Peyer's patch (tissue), 4 donors: ENCODE measurements at regions not wholly inside any gene's neighbourhood (a gene's known extent, or its start where the extent isn't known, plus 50 kb on each side); places are given as distances from the start of the nearest gene placed in this dataset.

Source experiments
- DNase-seq, 3 donors: peaks; one replicate each; pipeline ENCODE4 v3.0.0-alpha.2; 2017 to 2019
- H3K27ac ChIP-seq, 4 donors: fragments of 200-600 bp; sonication (generic); one replicate each; pipeline ENCODE4 v1.5.1; 2016 to 2019
- H3K27me3 ChIP-seq, 2 donors: fragments of 200-600 bp; sonication (generic); one replicate each; pipeline ENCODE4 v1.5.1; 2019
- H3K36me3 ChIP-seq, 3 donors: fragments of 200-600 bp; sonication (generic); one replicate each; pipeline ENCODE4 v1.5.1; 2016 to 2019
- H3K4me1 ChIP-seq, 4 donors: fragments of 200-600 bp; sonication (generic); one replicate each; pipeline ENCODE4 v1.5.1; 2016 to 2019
- H3K4me3 ChIP-seq, 4 donors: fragments of 200-600 bp; sonication (generic); 1 replicate in 3 of 4; 2 replicates in 1 of 4; pipeline ENCODE4 v1.5.1; 2016 to 2019; ENCODE audit warnings: mild to moderate bottlenecking in 1 of 4
- H3K9me3 ChIP-seq, 4 donors: fragments of 200-600 bp; sonication (generic); one replicate each; pipeline ENCODE4 v1.5.1; 2016 to 2019; ENCODE audit warnings: mild to moderate bottlenecking in 1 of 4
- POLR2A ChIP-seq, 2 donors: fragments of 450-650 bp; IDR thresholded peaks; one replicate each; pipeline ENCODE4 v1.5.1; 2017; ENCODE audit warnings: antibody characterized with exemption in 2 of 2, mild to moderate bottlenecking in 2 of 2, moderate library complexity in 2 of 2
- TF ChIP-seq, protein P1 (sequence below), 6 experiments: fragments of 450-650 bp in 4 of 6; fragments of 200-600 bp in 2 of 6; sonication (generic) in 1 of 6; IDR thresholded peaks; one replicate each; pipeline ENCODE4 v1.5.1; 2017 to 2019; ENCODE audit warnings: antibody characterized with exemption in 6 of 6, mild to moderate bottlenecking in 3 of 6, moderate library complexity in 1 of 6

DNA sequence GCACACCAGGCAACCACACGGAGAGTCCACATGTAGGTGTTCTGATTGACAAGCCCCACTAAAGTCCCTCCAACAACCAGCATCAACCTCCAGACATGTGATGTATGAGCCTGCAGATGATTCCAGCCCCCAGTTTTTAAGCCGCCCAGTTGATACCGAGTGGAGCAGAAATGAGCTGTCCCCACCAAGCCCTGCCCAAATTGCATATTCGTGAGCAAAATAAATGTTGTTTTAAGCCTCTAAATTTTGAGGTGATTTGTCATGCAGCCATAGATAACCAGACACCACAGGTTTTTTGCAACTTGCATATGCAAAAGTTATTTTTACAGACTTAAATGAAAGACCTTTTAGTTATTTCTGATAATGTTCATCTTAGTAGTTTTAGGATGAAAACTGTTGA, 187.7 kb downstream of the PIK3R1 start:
- no peak for DNase-seq
- peaks cover 0 to 10% (median 4%) of the 10 kb centered on the region in 4 donors for H3K4me1 ChIP-seq

DNA sequence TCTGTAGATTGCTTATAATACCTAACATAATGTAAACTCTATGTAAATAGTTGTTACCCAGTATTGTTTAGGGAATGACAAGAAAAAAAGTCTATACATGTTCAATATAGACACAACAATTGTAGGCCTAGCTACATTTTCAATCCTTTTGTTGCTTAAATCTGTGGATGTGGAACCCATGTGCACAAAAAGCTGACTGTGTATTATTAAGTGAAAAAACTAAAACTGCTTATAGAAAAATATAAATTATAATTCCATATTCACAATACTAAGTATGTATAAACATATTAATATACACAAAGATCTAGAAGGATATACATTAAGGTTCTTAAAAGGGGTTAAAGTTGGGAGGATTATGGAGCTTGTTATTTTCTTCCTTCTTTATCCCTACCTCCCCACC, 188.7 kb downstream of the PIK3R1 start:
- no peak for TF ChIP-seq POLR2A (IDR thresholded peaks at IDR 0.05)
- TF ChIP-seq, protein P1, sequence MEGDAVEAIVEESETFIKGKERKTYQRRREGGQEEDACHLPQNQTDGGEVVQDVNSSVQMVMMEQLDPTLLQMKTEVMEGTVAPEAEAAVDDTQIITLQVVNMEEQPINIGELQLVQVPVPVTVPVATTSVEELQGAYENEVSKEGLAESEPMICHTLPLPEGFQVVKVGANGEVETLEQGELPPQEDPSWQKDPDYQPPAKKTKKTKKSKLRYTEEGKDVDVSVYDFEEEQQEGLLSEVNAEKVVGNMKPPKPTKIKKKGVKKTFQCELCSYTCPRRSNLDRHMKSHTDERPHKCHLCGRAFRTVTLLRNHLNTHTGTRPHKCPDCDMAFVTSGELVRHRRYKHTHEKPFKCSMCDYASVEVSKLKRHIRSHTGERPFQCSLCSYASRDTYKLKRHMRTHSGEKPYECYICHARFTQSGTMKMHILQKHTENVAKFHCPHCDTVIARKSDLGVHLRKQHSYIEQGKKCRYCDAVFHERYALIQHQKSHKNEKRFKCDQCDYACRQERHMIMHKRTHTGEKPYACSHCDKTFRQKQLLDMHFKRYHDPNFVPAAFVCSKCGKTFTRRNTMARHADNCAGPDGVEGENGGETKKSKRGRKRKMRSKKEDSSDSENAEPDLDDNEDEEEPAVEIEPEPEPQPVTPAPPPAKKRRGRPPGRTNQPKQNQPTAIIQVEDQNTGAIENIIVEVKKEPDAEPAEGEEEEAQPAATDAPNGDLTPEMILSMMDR (IDR thresholded peaks at IDR 0.05): no peak
- H3K4me3 ChIP-seq: no peak overlapping the region
- no peaks in the 10 kb centered on the region for H3K36me3 ChIP-seq
- no peaks in the 10 kb centered on the region for H3K27me3 ChIP-seq
- H3K4me1 ChIP-seq: peaks cover 0 to 10% (median 4%) of the 10 kb centered on the region in 4 donors
- peak overlapping the region in 1 of 4 donors; percentile 59 for H3K27ac ChIP-seq
- no peak for DNase-seq
- H3K9me3 ChIP-seq: no peaks in the 10 kb centered on the region

More for the DNA sequence above, 187.7 kb downstream of the PIK3R1 start:
- H3K27me3 ChIP-seq: no peaks in the 10 kb centered on the region
- no peak for TF ChIP-seq POLR2A (IDR thresholded peaks at IDR 0.05)
- TF ChIP-seq, protein P1 (IDR thresholded peaks at IDR 0.05): no peak
- no peak overlapping the region for H3K27ac ChIP-seq
- no peak overlapping the region for H3K4me3 ChIP-seq
- H3K9me3 ChIP-seq: no peaks in the 10 kb centered on the region
- H3K36me3 ChIP-seq: no peaks in the 10 kb centered on the region

DNA sequence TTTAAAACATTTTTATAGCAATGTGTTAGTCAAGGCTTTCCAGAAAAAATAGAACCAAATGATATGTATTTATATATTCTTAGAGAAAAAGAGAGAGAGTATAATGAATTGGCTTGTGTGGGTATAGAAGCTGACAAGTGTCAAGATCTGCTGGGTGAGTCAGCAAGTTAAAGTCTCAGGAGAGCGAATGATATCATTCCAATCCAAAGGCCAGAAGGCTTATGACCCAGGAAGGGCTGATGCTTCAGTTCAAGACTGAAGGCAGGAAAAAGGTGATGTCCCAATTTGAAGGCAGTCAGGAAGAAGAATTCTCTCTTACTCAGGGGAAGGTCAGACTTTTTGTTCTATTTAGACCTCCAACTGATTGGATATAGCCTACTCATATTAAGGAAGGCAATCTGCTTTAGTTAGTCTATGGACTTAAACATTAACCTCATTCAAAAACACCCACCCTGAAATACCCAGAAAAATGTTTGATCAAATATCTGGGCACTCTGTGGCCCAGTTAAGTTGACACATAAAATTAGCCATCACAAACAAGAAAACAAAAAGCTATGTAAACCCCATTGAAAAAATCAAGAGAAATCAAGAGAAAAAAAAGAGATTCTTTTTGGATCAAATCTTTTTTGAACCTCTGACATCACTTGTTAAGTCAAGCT, 189.6 kb downstream of the PIK3R1 start:
- H3K27ac ChIP-seq: peak overlapping the region in 2 of 4 donors; percentile 56 to 59
- TF ChIP-seq, protein P1 (IDR thresholded peaks at IDR 0.05): no peak
- no peak for TF ChIP-seq POLR2A (IDR thresholded peaks at IDR 0.05)

DNA sequence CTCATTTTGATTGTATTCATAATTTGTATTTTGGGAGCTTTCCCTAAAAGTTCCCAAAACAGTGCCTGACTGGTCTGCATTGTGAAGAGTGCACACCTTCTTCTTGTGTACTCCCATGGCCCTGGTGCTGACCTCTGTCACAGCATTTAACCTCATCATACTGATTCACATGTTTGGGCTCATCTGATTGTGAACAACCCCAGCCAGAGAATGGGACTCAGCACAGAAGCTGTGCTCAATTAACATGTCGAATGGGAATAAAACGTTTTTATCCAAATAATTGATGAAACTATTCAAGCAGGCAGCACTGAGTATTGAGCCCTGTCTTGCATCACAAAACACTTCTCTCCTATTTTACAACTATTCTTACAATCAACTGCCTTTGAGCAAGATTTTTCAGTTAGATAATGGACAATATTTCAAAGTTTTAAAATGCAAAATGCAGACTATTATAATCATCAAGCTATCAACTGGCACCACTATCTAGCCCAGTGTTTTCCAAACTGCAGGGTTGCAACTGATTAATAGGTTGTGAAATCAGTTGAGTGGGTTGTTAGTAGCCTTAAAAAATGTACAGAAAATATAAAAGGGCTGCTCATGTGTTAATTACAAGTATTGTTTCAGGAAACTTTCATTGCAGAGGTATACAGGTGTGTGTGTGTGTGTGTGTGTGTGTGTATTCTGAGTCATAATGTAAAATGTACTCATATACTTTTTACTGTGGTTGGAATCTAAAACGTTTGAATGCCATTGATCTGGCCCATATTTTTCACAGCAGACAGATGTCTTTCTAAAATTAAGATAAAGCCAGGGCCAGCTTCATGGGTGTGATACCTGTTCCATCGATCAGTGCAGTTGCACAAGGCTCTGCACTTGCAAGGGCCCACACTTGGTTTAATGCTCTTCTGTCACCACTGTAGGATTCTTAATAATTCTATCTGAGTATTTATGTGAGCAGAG, 190.5 kb downstream of the PIK3R1 start:
- H3K4me1 ChIP-seq: peaks cover 0 to 10% (median 4%) of the 10 kb centered on the region in 4 donors
- H3K27me3 ChIP-seq: no peaks in the 10 kb centered on the region
- DNase-seq: no peak
- TF ChIP-seq POLR2A (IDR thresholded peaks at IDR 0.05): no peak
- TF ChIP-seq, protein P1 (IDR thresholded peaks at IDR 0.05): no peak
- peak overlapping the region in 2 of 4 donors; percentile 2 to 30 for H3K27ac ChIP-seq
- no peaks in the 10 kb centered on the region for H3K36me3 ChIP-seq
- H3K4me3 ChIP-seq: no peak overlapping the region
- H3K9me3 ChIP-seq: no peaks in the 10 kb centered on the region

More for the DNA sequence above, 189.6 kb downstream of the PIK3R1 start:
- no peaks in the 10 kb centered on the region for H3K36me3 ChIP-seq
- peaks cover 0 to 10% (median 4%) of the 10 kb centered on the region in 4 donors for H3K4me1 ChIP-seq
- H3K27me3 ChIP-seq: no peaks in the 10 kb centered on the region
- no peaks in the 10 kb centered on the region for H3K9me3 ChIP-seq
- peak in 1 of 3 donors; percentile 69 for DNase-seq
- H3K4me3 ChIP-seq: no peak overlapping the region

DNA sequence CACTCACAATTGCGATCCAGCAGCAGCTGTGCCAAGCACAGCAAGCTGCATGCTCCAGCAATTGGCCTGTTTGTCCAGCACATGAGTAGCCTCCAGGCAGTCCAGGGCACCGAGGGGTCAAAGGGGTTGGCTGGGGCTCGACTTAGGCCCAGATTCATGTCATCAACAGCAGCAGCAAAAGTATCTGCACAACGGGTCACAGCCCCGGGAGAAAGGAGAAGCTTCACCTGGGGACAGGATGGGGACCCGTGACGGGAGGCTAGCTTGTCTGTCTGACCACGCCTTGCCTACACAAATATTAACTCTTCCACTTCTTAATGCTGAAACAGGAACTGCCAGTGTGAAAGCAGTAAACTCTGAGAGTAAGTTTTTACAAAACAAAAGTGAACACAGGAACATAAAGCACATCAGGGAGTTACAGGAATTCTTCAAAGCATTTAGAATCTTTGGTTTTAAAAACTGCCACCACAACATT, 191.2 kb downstream of the PIK3R1 start:
- peak; percentile 38 to 60 (median 58) for DNase-seq
- peaks cover 0 to 10% (median 4%) of the 10 kb centered on the region in 4 donors for H3K4me1 ChIP-seq
- H3K36me3 ChIP-seq: no peaks in the 10 kb centered on the region
- H3K27ac ChIP-seq: peak overlapping the region in 2 of 4 donors; percentile 2 to 30
- H3K27me3 ChIP-seq: no peaks in the 10 kb centered on the region
- H3K9me3 ChIP-seq: no peaks in the 10 kb centered on the region
- TF ChIP-seq, protein P1 (IDR thresholded peaks at IDR 0.05): no peak
- TF ChIP-seq POLR2A (IDR thresholded peaks at IDR 0.05): no peak
- H3K4me3 ChIP-seq: no peak overlapping the region
